Panc1 (cell line): ENCODE measurements at regions not wholly inside any gene's neighbourhood (a gene's known extent, or its start where the extent isn't known, plus 50 kb on each side); places are given as distances from the start of the nearest gene placed in this dataset.

Source experiments
- ATAC-seq: fragments of 200-7000 bp; cut with Tn5 transposase; 2 replicates; pipeline ENCODE4 v1.9.1; 2020; ENCODE audit warnings: mild to moderate bottlenecking, moderate library complexity
- BruUV-seq: library from RNA; stranded (reverse); fragments of 400-500 nt; replicated peaks from 2 replicates; lab custom pipeline; 2021; lab: Mats Ljungman, UMichigan
- CTCF ChIA-PET: fragments of 300-600 bp; sonication (Branson Sonifier 250); formaldehyde crosslinking; loops from one replicate; lab custom pipeline; 2022; ENCODE audit warnings: antibody characterized with exemption; lab: Charles Lee
- POLR2A ChIA-PET: fragments of 300-600 bp; sonication (Branson Sonifier 250); formaldehyde crosslinking; loops from one replicate; lab custom pipeline; 2022; ENCODE audit warnings: antibody characterized with exemption; lab: Charles Lee
- DNase-seq: peaks from one replicate; pipeline ENCODE4 v3.0.0-alpha.2; 2010; ENCODE audit warnings: low read depth, low spot score
- H3K27ac ChIP-seq: 2 replicates; pipeline ENCODE4 v1.5.1; 2011; ENCODE audit warnings: mild to moderate bottlenecking, low read length, inconsistent platforms
- H3K27me3 ChIP-seq: fragments of 200-500 bp; sonication (Bioruptor generic); 2 replicates; pipeline ENCODE4 v1.6.0; 2014; ENCODE audit warnings: low read length, inconsistent platforms; ENCODE audit not compliant: control insufficient read depth, insufficient read depth
- H3K36me3 ChIP-seq: fragments of 200-500 bp; sonication (Bioruptor generic); 2 replicates; pipeline ENCODE4 v1.5.1; 2014; ENCODE audit warnings: inconsistent platforms, mild to moderate bottlenecking, low read length, moderate library complexity; ENCODE audit not compliant: control insufficient read depth, insufficient read depth
- H3K4me1 ChIP-seq: 2 replicates; pipeline ENCODE4 v1.5.1; 2011; ENCODE audit warnings: inconsistent platforms, mild to moderate bottlenecking, low read length, moderate library complexity; ENCODE audit not compliant: control insufficient read depth, insufficient read depth
- H3K4me3 ChIP-seq, 2 experiments: 2 replicates each; pipeline ENCODE4 v1.5.1; 2011 to 2012; ENCODE audit warnings: low read depth in 2 of 2, low read length in 2 of 2, mild to moderate bottlenecking in 2 of 2, inconsistent platforms in 1 of 2, moderate library complexity in 1 of 2
- H3K9me3 ChIP-seq: fragments of 200-500 bp; sonication (Bioruptor generic); 2 replicates; pipeline ENCODE4 v1.5.1; 2014; ENCODE audit warnings: low read depth, mild to moderate bottlenecking, inconsistent platforms, low read length, moderate library complexity; ENCODE audit not compliant: control insufficient read depth, insufficient read depth
- CTCF ChIP-seq: fragments of 450-650 bp; IDR thresholded peaks from 2 replicates; pipeline ENCODE4 v1.5.1; 2017; ENCODE audit warnings: mild to moderate bottlenecking
- POLR2AphosphoS5 ChIP-seq: IDR thresholded peaks from 2 replicates; pipeline ENCODE4 v1.6.1; 2012; ENCODE audit warnings: mild to moderate bottlenecking, low read depth, low read length, moderate library complexity
- REST ChIP-seq, 2 experiments: IDR thresholded peaks; 2 replicates each; pipeline ENCODE4 v1.6.1; 2011 to 2012; ENCODE audit warnings: low read depth in 2 of 2, control low read depth in 1 of 2, low read length in 1 of 2, mild to moderate bottlenecking in 1 of 2, moderate library complexity in 1 of 2; ENCODE audit not compliant: insufficient read depth in 1 of 2
- SIN3A ChIP-seq: IDR thresholded peaks from 2 replicates; pipeline ENCODE4 v1.6.1; 2012; ENCODE audit warnings: low read depth, mild to moderate bottlenecking, low read length, moderate library complexity, borderline replicate concordance; ENCODE audit not compliant: insufficient read depth
- TCF7L2 ChIP-seq: IDR thresholded peaks from 2 replicates; pipeline ENCODE4 v1.6.1; 2011; ENCODE audit warnings: mild to moderate bottlenecking, low read depth, low read length, inconsistent platforms
- in situ Hi-C: cut with HindIII; loops from 2 replicates; pipeline ENCODE4 v1.10.0; 2016; ENCODE audit warnings: low sequenced_read_pairs, low pct_unique_long_range_greater_than_20kb
- intact Hi-C: fragments of 100-400 bp; cut with micrococcal nuclease; formaldehyde crosslinking; loops from one replicate; pipeline ENCODE4 v1.10.0; 2022; ENCODE audit not compliant: unreplicated experiment

GRCh38 chr6:137343241-137343640 is 124.1 kb upstream of the IFNGR1 start:
- no peak for TF ChIP-seq SIN3A
- no peak for TF ChIP-seq REST (IDR thresholded peaks at IDR 0.05; ENCODE audit: insufficient read depth in 1 of 2, low read depth in 2 of 2, low read length in 1 of 2)
- TF ChIP-seq POLR2AphosphoS5: no peak
- no peak for TF ChIP-seq TCF7L2
- no peak for TF ChIP-seq CTCF
- no TSS peak for BruUV-seq

GRCh38 chr6:137342607-137343190 is 123.5 kb upstream of the IFNGR1 start:
- in situ Hi-C loops: no loop called here
- no peak overlapping the region for H3K27ac ChIP-seq
- H3K4me3 ChIP-seq: peak overlapping the region; percentile 40 to 50
- intact Hi-C loops: loop anchor here (2.0 kb wide), 1 partner anchor 298 kb away; no protein-coding TSS in a partner anchor
- no peaks in the 10 kb centered on the region; the same call in 1 of the 2 replicates for H3K36me3 ChIP-seq
- CTCF ChIA-PET: no interaction called here
- POLR2A ChIA-PET: no interaction called here
- 0 out of 2 replicates have a peak, but pooled peaks have one; percentile 56 for ATAC-seq
- peaks cover 33% of the 10 kb centered on the region for H3K27me3 ChIP-seq
- no peak for DNase-seq
- TF ChIP-seq REST (IDR thresholded peaks at IDR 0.05; ENCODE audit: insufficient read depth in 1 of 2, low read depth in 2 of 2, low read length in 1 of 2) (no peak), SIN3A (no peak), TCF7L2 (no peak), CTCF (no peak)
- no peaks in the 10 kb centered on the region; the same call in 1 of the 2 replicates for H3K4me1 ChIP-seq
- no peaks in the 10 kb centered on the region for H3K9me3 ChIP-seq
- BruUV-seq: no TSS peak

More at GRCh38 chr6:137343241-137343640, 124.1 kb upstream of the IFNGR1 start:
- Histone ChIP-seq H3K27ac (no peak overlapping the region), H3K27me3 (peaks cover 33% of the 10 kb centered on the region), H3K4me1 (no peaks in the 10 kb centered on the region; the same call in 1 of the 2 replicates), H3K9me3 (no peaks in the 10 kb centered on the region), H3K36me3 (no peaks in the 10 kb centered on the region; the same call in 1 of the 2 replicates), H3K4me3 (no peak overlapping the region)
- DNase-seq (no peak), ATAC-seq (no peak)
- in situ Hi-C loops (no loop called here), intact Hi-C loops (loop anchor here (2.0 kb wide), 1 partner anchor 298 kb away; no protein-coding TSS in a partner anchor)
- CTCF ChIA-PET: no interaction called here
- POLR2A ChIA-PET: no interaction called here
